HCT116 (cell line): ENCODE measurements at regions not wholly inside any gene's neighbourhood (a gene's known extent, or its start where the extent isn't known, plus 50 kb on each side); places are given as distances from the start of the nearest gene placed in this dataset.
"Not testable (repeated sequence)": the region's sequence is repeated elsewhere in the genome, so short reads cannot be mapped to it uniquely, and the experiment has no call there.

ENCODE experiments used
- JUND ChIP-seq: IDR thresholded peaks from 2 replicates; pipeline ENCODE4 v1.6.1; 2012
- POLR2A ChIP-seq: IDR thresholded peaks from 2 replicates; pipeline ENCODE4 v1.7.0; 2011; ENCODE audit warnings: borderline replicate concordance; ENCODE audit not compliant: insufficient read depth, insufficient read length; ENCODE audit errors: extremely low read depth
- SP1 ChIP-seq: IDR thresholded peaks from 2 replicates; pipeline ENCODE4 v1.6.1; 2012; ENCODE audit warnings: low read depth
- TF ChIP-seq, protein P1 (sequence below), 3 experiments: fragments of 200-600 bp in 1 of 3; sonication (generic) in 1 of 3; IDR thresholded peaks in 2 of 3; conservative IDR thresholded peaks in 1 of 3; 2 replicates each; pipeline ENCODE4 v1.5.1; 2012 to 2017; ENCODE audit warnings: low read depth in 2 of 3, low read length in 2 of 3, antibody characterized with exemption in 1 of 3, borderline replicate concordance in 1 of 3, control low read depth in 1 of 3, mild to moderate bottlenecking in 1 of 3, mixed read lengths in 1 of 3, mixed run types in 1 of 3, moderate library complexity in 1 of 3; ENCODE audit not compliant: insufficient read depth in 1 of 3

DNA sequence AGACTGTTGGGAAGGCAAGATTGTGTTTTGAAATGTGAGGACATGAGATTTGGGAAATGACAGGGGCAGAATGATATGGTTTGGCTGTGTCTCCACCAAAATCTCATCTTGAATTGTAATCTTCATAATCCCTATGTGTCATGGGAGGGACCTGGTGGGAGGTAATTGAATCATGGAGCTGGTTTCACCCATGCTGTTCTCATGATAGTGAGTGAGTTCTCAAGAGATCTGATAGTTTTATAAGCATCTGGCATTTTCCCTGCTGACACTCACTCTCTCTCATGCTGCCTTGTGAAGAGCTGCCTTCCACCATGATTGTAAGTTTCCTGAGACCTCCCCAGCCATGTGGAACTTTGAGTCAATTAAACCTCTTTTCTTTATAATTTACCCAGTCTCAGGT, 406.2 kb downstream of the KIF20B start:
- TF ChIP-seq, protein P1, sequence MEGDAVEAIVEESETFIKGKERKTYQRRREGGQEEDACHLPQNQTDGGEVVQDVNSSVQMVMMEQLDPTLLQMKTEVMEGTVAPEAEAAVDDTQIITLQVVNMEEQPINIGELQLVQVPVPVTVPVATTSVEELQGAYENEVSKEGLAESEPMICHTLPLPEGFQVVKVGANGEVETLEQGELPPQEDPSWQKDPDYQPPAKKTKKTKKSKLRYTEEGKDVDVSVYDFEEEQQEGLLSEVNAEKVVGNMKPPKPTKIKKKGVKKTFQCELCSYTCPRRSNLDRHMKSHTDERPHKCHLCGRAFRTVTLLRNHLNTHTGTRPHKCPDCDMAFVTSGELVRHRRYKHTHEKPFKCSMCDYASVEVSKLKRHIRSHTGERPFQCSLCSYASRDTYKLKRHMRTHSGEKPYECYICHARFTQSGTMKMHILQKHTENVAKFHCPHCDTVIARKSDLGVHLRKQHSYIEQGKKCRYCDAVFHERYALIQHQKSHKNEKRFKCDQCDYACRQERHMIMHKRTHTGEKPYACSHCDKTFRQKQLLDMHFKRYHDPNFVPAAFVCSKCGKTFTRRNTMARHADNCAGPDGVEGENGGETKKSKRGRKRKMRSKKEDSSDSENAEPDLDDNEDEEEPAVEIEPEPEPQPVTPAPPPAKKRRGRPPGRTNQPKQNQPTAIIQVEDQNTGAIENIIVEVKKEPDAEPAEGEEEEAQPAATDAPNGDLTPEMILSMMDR (IDR thresholded peaks at IDR 0.05 in 2 of 3, conservative IDR thresholded peaks at IDR 0.05 in 1 of 3; ENCODE audit: borderline replicate concordance in 1 of 3, insufficient read depth in 1 of 3, low read depth in 2 of 3, low read length in 2 of 3), result not testable (repeated sequence)
- TF ChIP-seq JUND, SP1, POLR2A: not testable (repeated sequence)
